ENCODE measurements at regions not wholly inside any gene's neighbourhood (a gene's known extent, or its start where the extent isn't known, plus 50 kb on each side); places are given as distances from the start of the nearest gene placed in this dataset.

- no peak for DNase-seq
Measured at GRCh38 chr1:218163371-218163770, 121.7 kb upstream of the RRP15 start.

GRCh38 chr1:218164111-218164929 is 120.8 kb upstream of the RRP15 start:
- no peak for DNase-seq

GRCh38 chr1:218164930-218165700 is 120.0 kb upstream of the RRP15 start:
- DNase-seq = peak in 1 of 2 donors; percentile 0

- no peak for DNase-seq
Measured at GRCh38 chr1:218165701-218166114, 119.4 kb upstream of the RRP15 start.

- no peak for DNase-seq
Measured at GRCh38 chr1:218166268-218166945, 118.7 kb upstream of the RRP15 start.

GRCh38 chr1:218171302-218171893 is 113.7 kb upstream of the RRP15 start:
- DNase-seq = peak; percentile 21 to 38

GRCh38 chr1:218182455-218182854 is 102.6 kb upstream of the RRP15 start:
- DNase-seq = no peak

GRCh38 chr1:218200979-218201378 is 84.1 kb upstream of the RRP15 start:
- no peak for DNase-seq

GRCh38 chr1:218201601-218202000 is 83.5 kb upstream of the RRP15 start:
- DNase-seq = no peak

GRCh38 chr1:218205721-218206120 is 79.4 kb upstream of the RRP15 start:
- DNase-seq = no peak

- no peak for DNase-seq
Measured at GRCh38 chr1:218207194-218207593, 77.9 kb upstream of the RRP15 start.

- no peak for DNase-seq
Measured at GRCh38 chr1:218209351-218209861, 75.7 kb upstream of the RRP15 start.

- DNase-seq = no peak
Measured at GRCh38 chr1:218211241-218211640, 73.9 kb upstream of the RRP15 start.

- no peak for DNase-seq
Measured at GRCh38 chr1:218217040-218217439, 68.1 kb upstream of the RRP15 start.

GRCh38 chr1:218219460-218219859 is 65.6 kb upstream of the RRP15 start:
- DNase-seq = no peak

- DNase-seq = no peak
Measured at GRCh38 chr1:218224101-218224500, 61.0 kb upstream of the RRP15 start.

GRCh38 chr1:218226005-218226404 is 59.1 kb upstream of the RRP15 start:
- DNase-seq = no peak

Data from inflammatory macrophage (primary cell).